H7 (cell line): ENCODE measurements at regions not wholly inside any gene's neighbourhood (a gene's known extent, or its start where the extent isn't known, plus 50 kb on each side); places are given as distances from the start of the nearest gene placed in this dataset.

Source experiments
- DNase-seq: peaks from one replicate; pipeline ENCODE4 v3.0.0; 2012
- H3K27me3 ChIP-seq: 2 replicates; pipeline ENCODE4 v1.6.0; 2011; ENCODE audit warnings: mild to moderate bottlenecking, low read length; ENCODE audit not compliant: control insufficient read depth, insufficient read depth
- H3K36me3 ChIP-seq: replicated peaks from 2 replicates; pipeline ENCODE4 v1.5.1; 2011; ENCODE audit warnings: low read length; ENCODE audit not compliant: control insufficient read depth, insufficient read depth
- H3K4me3 ChIP-seq: 2 replicates; pipeline ENCODE4 v1.5.1; 2011; ENCODE audit warnings: low read depth, mild to moderate bottlenecking, control low read depth, low read length, moderate library complexity; ENCODE audit not compliant: insufficient read depth

- no peak for DNase-seq
- H3K4me3 ChIP-seq: no peak overlapping the region
- no peaks in the 10 kb centered on the region for H3K36me3 ChIP-seq
- no peaks in the 10 kb centered on the region for H3K27me3 ChIP-seq
Observed at GRCh38 chr2:123906361-123906760, 118.7 kb upstream of the CNTNAP5 start.

- Histone ChIP-seq H3K4me3 (no peak overlapping the region), H3K36me3 (no peaks in the 10 kb centered on the region), H3K27me3 (no peaks in the 10 kb centered on the region)
- DNase-seq: no peak
Observed at GRCh38 chr2:123908522-123908921, 116.6 kb upstream of the CNTNAP5 start.

- Histone ChIP-seq H3K36me3 (no peaks in the 10 kb centered on the region), H3K27me3 (no peaks in the 10 kb centered on the region)
- DNase-seq: no peak
Observed at GRCh38 chr2:123912171-123912570, 112.9 kb upstream of the CNTNAP5 start.

GRCh38 chr2:123913143-123913735, 111.8 kb upstream of the CNTNAP5 start:
- no peak for DNase-seq
- H3K36me3 ChIP-seq: no peaks in the 10 kb centered on the region
- no peak overlapping the region for H3K4me3 ChIP-seq
- no peaks in the 10 kb centered on the region for H3K27me3 ChIP-seq

More at GRCh38 chr2:123912171-123912570, 112.9 kb upstream of the CNTNAP5 start:
- no peak overlapping the region for H3K4me3 ChIP-seq

GRCh38 chr2:123915380-123915779, 109.7 kb upstream of the CNTNAP5 start:
- Histone ChIP-seq H3K27me3 (no peaks in the 10 kb centered on the region), H3K4me3 (no peak overlapping the region), H3K36me3 (no peaks in the 10 kb centered on the region)
- no peak for DNase-seq

- Histone ChIP-seq H3K27me3 (no peaks in the 10 kb centered on the region), H3K4me3 (no peak overlapping the region), H3K36me3 (no peaks in the 10 kb centered on the region)
- no peak for DNase-seq
Observed at GRCh38 chr2:123916051-123916450, 109.0 kb upstream of the CNTNAP5 start.

GRCh38 chr2:123916531-123916930, 108.6 kb upstream of the CNTNAP5 start:
- Histone ChIP-seq H3K27me3 (no peaks in the 10 kb centered on the region), H3K4me3 (no peak overlapping the region), H3K36me3 (no peaks in the 10 kb centered on the region)
- no peak for DNase-seq

- no peak for DNase-seq
Observed at GRCh38 chr2:123917241-123917640, 107.8 kb upstream of the CNTNAP5 start.

GRCh38 chr2:123928358-123928757, 96.7 kb upstream of the CNTNAP5 start:
- no peak for DNase-seq
- no peak overlapping the region for H3K4me3 ChIP-seq
- H3K27me3 ChIP-seq: no peaks in the 10 kb centered on the region

More at GRCh38 chr2:123917241-123917640, 107.8 kb upstream of the CNTNAP5 start:
- Histone ChIP-seq H3K27me3 (no peaks in the 10 kb centered on the region), H3K36me3 (no peaks in the 10 kb centered on the region), H3K4me3 (no peak overlapping the region)

GRCh38 chr2:123935405-123935804, 89.7 kb upstream of the CNTNAP5 start:
- H3K36me3 ChIP-seq: no peaks in the 10 kb centered on the region
- no peak overlapping the region for H3K4me3 ChIP-seq
- no peaks in the 10 kb centered on the region for H3K27me3 ChIP-seq
- DNase-seq: no peak

More at GRCh38 chr2:123928358-123928757, 96.7 kb upstream of the CNTNAP5 start:
- H3K36me3 ChIP-seq: no peaks in the 10 kb centered on the region

GRCh38 chr2:123953846-123954245, 71.2 kb upstream of the CNTNAP5 start:
- H3K4me3 ChIP-seq: no peak overlapping the region
- DNase-seq: no peak
- no peaks in the 10 kb centered on the region for H3K36me3 ChIP-seq
- H3K27me3 ChIP-seq: no peaks in the 10 kb centered on the region

- Histone ChIP-seq H3K4me3 (no peak overlapping the region), H3K36me3 (no peaks in the 10 kb centered on the region), H3K27me3 (no peaks in the 10 kb centered on the region)
- DNase-seq: no peak
Observed at GRCh38 chr2:123958011-123958410, 67.1 kb upstream of the CNTNAP5 start.

GRCh38 chr2:123961576-123961975, 63.5 kb upstream of the CNTNAP5 start:
- Histone ChIP-seq H3K27me3 (no peaks in the 10 kb centered on the region), H3K36me3 (no peaks in the 10 kb centered on the region), H3K4me3 (no peak overlapping the region)
- DNase-seq: no peak

GRCh38 chr2:123971564-123972318, 53.3 kb upstream of the CNTNAP5 start:
- DNase-seq: no peak
- no peaks in the 10 kb centered on the region for H3K27me3 ChIP-seq
- no peak overlapping the region for H3K4me3 ChIP-seq
- H3K36me3 ChIP-seq: no peaks in the 10 kb centered on the region
